ENCODE measurements at regions not wholly inside any gene's neighbourhood (a gene's known extent, or its start where the extent isn't known, plus 50 kb on each side); places are given as distances from the start of the nearest gene placed in this dataset.

- DNase-seq (ENCODE audit: low spot score): no peak
Measured at GRCh38 chr5:93929131-93929530, 187.7 kb upstream of the POU5F2 start.

- DNase-seq (ENCODE audit: low spot score): no peak
Measured at GRCh38 chr5:93926831-93927620, 185.6 kb upstream of the POU5F2 start.

GRCh38 chr5:93925321-93925720, 183.9 kb upstream of the POU5F2 start:
- no peak for DNase-seq (ENCODE audit: low spot score)

GRCh38 chr5:93924628-93925027, 183.2 kb upstream of the POU5F2 start:
- DNase-seq (ENCODE audit: low spot score): no peak

- no peak for DNase-seq (ENCODE audit: low spot score)
Measured at GRCh38 chr5:93922551-93922950, 181.2 kb upstream of the POU5F2 start.

GRCh38 chr5:93921001-93921400, 179.6 kb upstream of the POU5F2 start:
- no peak for DNase-seq (ENCODE audit: low spot score)

- no peak for DNase-seq (ENCODE audit: low spot score)
Measured at GRCh38 chr5:93916872-93917271, 175.5 kb upstream of the POU5F2 start.

GRCh38 chr5:93915142-93915553, 173.7 kb upstream of the POU5F2 start:
- DNase-seq (ENCODE audit: low spot score): peak; percentile 17

GRCh38 chr5:93911609-93912008, 170.2 kb upstream of the POU5F2 start:
- DNase-seq (ENCODE audit: low spot score): no peak

- no peak for DNase-seq (ENCODE audit: low spot score)
Measured at GRCh38 chr5:93909356-93909755, 168.0 kb upstream of the POU5F2 start.

- no peak for DNase-seq (ENCODE audit: low spot score)
Measured at GRCh38 chr5:93904917-93905316, 163.5 kb upstream of the POU5F2 start.

GRCh38 chr5:93902288-93902687, 160.9 kb upstream of the POU5F2 start:
- no peak for DNase-seq (ENCODE audit: low spot score)

GRCh38 chr5:93899026-93899600, 157.7 kb upstream of the POU5F2 start:
- peak; percentile 2 for DNase-seq (ENCODE audit: low spot score)

GRCh38 chr5:93894601-93895354, 153.4 kb upstream of the POU5F2 start:
- no peak for DNase-seq (ENCODE audit: low spot score)

- no peak for DNase-seq (ENCODE audit: low spot score)
Measured at GRCh38 chr5:93893075-93893474, 151.7 kb upstream of the POU5F2 start.

- DNase-seq (ENCODE audit: low spot score): no peak
Measured at GRCh38 chr5:93892481-93892880, 151.1 kb upstream of the POU5F2 start.

GRCh38 chr5:93891491-93892480, 150.4 kb upstream of the POU5F2 start:
- DNase-seq (ENCODE audit: low spot score): no peak

GRCh38 chr5:93890657-93891056, 149.3 kb upstream of the POU5F2 start:
- DNase-seq (ENCODE audit: low spot score): no peak

GRCh38 chr5:93887678-93888077, 146.3 kb upstream of the POU5F2 start:
- no peak for DNase-seq (ENCODE audit: low spot score)

GRCh38 chr5:93886917-93887361, 145.5 kb upstream of the POU5F2 start:
- no peak for DNase-seq (ENCODE audit: low spot score)

- no peak for DNase-seq (ENCODE audit: low spot score)
Measured at GRCh38 chr5:93886098-93886806, 144.9 kb upstream of the POU5F2 start.

Data from SW480 (cell line).